PC-9 (cell line): ENCODE measurements at regions not wholly inside any gene's neighbourhood (a gene's known extent, or its start where the extent isn't known, plus 50 kb on each side); places are given as distances from the start of the nearest gene placed in this dataset.

Source experiments
- EZH2 ChIP-seq: fragments of 200-600 bp; sonication (generic); IDR thresholded peaks from 2 replicates; pipeline ENCODE4 v1.8.0; 2017; ENCODE audit warnings: antibody characterized with exemption, low read depth
- TF ChIP-seq, protein P1 (sequence below): fragments of 200-600 bp; sonication (generic); conservative IDR thresholded peaks from 2 replicates; pipeline ENCODE4 v1.6.1; 2017; ENCODE audit warnings: mixed run types, antibody characterized with exemption, mild to moderate bottlenecking, moderate library complexity

- TF ChIP-seq, protein P1, sequence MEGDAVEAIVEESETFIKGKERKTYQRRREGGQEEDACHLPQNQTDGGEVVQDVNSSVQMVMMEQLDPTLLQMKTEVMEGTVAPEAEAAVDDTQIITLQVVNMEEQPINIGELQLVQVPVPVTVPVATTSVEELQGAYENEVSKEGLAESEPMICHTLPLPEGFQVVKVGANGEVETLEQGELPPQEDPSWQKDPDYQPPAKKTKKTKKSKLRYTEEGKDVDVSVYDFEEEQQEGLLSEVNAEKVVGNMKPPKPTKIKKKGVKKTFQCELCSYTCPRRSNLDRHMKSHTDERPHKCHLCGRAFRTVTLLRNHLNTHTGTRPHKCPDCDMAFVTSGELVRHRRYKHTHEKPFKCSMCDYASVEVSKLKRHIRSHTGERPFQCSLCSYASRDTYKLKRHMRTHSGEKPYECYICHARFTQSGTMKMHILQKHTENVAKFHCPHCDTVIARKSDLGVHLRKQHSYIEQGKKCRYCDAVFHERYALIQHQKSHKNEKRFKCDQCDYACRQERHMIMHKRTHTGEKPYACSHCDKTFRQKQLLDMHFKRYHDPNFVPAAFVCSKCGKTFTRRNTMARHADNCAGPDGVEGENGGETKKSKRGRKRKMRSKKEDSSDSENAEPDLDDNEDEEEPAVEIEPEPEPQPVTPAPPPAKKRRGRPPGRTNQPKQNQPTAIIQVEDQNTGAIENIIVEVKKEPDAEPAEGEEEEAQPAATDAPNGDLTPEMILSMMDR: no peak
- TF ChIP-seq EZH2: no peak
Observed at GRCh38 chr22:22070371-22070824, 87.8 kb upstream of the TOP3B start.
